C4-2B (cell line): ENCODE measurements at regions not wholly inside any gene's neighbourhood (a gene's known extent, or its start where the extent isn't known, plus 50 kb on each side); places are given as distances from the start of the nearest gene placed in this dataset.

Experiments used
- ZFX ChIP-seq: fragments of 450-650 bp; IDR thresholded peaks from 2 replicates; pipeline ENCODE4 v1.6.1; 2017
- TF ChIP-seq, protein P1 (sequence below): fragments of 450-650 bp; conservative IDR thresholded peaks from 2 replicates; pipeline ENCODE4 v1.5.1; 2017; ENCODE audit warnings: mild to moderate bottlenecking

DNA sequence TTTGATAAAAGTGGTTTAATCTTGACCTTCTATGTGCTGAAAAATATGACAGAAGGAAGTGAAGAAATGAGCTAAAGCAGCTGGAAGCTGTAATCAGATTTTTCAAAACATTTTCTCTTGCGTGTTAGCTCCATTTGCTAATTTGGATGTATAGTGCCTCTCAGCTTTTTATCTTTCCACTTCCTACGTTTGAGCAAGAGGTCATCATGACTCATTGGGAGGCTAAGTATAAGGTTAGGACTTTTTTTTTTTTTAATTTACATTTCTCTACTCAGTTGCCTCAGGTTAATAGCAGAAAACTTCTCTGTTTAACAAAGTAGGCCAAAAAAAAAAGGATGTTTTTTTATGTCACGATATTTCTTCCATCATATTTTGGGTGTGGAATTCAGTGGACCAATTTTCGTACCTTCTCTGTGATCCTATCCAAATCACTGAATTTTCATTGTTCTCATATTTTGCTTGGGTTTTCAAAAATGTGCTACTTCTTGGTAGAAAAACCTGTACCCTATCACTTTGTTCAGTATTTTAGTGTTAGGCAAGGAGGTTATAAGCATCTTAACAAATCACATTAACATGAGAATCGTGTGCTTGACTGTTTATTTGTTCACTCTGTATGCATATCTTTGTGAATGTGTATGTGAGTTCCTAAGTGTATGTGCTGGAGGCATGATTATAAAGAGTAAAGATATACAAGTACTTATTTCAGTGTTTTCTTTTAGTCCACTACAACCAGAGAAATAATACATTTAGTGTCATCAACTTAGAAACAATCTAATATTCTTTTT, 1028.3 kb upstream of the EYS start:
- TF ChIP-seq, protein P1, sequence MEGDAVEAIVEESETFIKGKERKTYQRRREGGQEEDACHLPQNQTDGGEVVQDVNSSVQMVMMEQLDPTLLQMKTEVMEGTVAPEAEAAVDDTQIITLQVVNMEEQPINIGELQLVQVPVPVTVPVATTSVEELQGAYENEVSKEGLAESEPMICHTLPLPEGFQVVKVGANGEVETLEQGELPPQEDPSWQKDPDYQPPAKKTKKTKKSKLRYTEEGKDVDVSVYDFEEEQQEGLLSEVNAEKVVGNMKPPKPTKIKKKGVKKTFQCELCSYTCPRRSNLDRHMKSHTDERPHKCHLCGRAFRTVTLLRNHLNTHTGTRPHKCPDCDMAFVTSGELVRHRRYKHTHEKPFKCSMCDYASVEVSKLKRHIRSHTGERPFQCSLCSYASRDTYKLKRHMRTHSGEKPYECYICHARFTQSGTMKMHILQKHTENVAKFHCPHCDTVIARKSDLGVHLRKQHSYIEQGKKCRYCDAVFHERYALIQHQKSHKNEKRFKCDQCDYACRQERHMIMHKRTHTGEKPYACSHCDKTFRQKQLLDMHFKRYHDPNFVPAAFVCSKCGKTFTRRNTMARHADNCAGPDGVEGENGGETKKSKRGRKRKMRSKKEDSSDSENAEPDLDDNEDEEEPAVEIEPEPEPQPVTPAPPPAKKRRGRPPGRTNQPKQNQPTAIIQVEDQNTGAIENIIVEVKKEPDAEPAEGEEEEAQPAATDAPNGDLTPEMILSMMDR: no peak
- TF ChIP-seq ZFX: no peak
